ENCODE measurements at regions not wholly inside any gene's neighbourhood (a gene's known extent, or its start where the extent isn't known, plus 50 kb on each side); places are given as distances from the start of the nearest gene placed in this dataset.

GRCh38 chrX:122238801-122239200 is 945.3 kb upstream of the GRIA3 start:
- no peak overlapping the region for H3K4me3 ChIP-seq (ENCODE audit: low read depth, low read length)
- no peak for DNase-seq (ENCODE audit: low read depth)
- TF ChIP-seq CTCF (IDR thresholded peaks at IDR 0.05; ENCODE audit: low read depth, low read length) (no peak), MYC (IDR thresholded peaks at IDR 0.05; ENCODE audit: low read depth, low read length) (no peak), MAX (IDR thresholded peaks at IDR 0.05; ENCODE audit: low read depth, low read length) (no peak), POLR2A (IDR thresholded peaks at IDR 0.05; ENCODE audit: extremely low read depth, insufficient read length) (no peak)

- H3K4me3 ChIP-seq (ENCODE audit: low read depth, low read length) = no peak overlapping the region
- TF ChIP-seq CTCF (IDR thresholded peaks at IDR 0.05; ENCODE audit: low read depth, low read length) (no peak), POLR2A (IDR thresholded peaks at IDR 0.05; ENCODE audit: extremely low read depth, insufficient read length) (no peak), MAX (IDR thresholded peaks at IDR 0.05; ENCODE audit: low read depth, low read length) (no peak), MYC (IDR thresholded peaks at IDR 0.05; ENCODE audit: low read depth, low read length) (no peak)
- no peak for DNase-seq (ENCODE audit: low read depth)
These were observed 942.1 kb upstream of the GRIA3 start for GRCh38 chrX:122241959-122242358.

GRCh38 chrX:122244080-122244479 is 940.0 kb upstream of the GRIA3 start:
- no peak overlapping the region for H3K4me3 ChIP-seq (ENCODE audit: low read depth, low read length)
- DNase-seq (ENCODE audit: low read depth) = no peak
- TF ChIP-seq POLR2A (IDR thresholded peaks at IDR 0.05; ENCODE audit: extremely low read depth, insufficient read length) (no peak), MAX (IDR thresholded peaks at IDR 0.05; ENCODE audit: low read depth, low read length) (no peak), CTCF (IDR thresholded peaks at IDR 0.05; ENCODE audit: low read depth, low read length) (no peak), MYC (IDR thresholded peaks at IDR 0.05; ENCODE audit: low read depth, low read length) (no peak)

GRCh38 chrX:122245175-122245574 is 938.9 kb upstream of the GRIA3 start:
- no peak for DNase-seq (ENCODE audit: low read depth)
- no peak for TF ChIP-seq MAX (IDR thresholded peaks at IDR 0.05; ENCODE audit: low read depth, low read length)
- H3K4me3 ChIP-seq (ENCODE audit: low read depth, low read length) = no peak overlapping the region

- H3K4me3 ChIP-seq (ENCODE audit: low read depth, low read length) = no peak overlapping the region
- TF ChIP-seq CTCF (IDR thresholded peaks at IDR 0.05; ENCODE audit: low read depth, low read length) (no peak), POLR2A (IDR thresholded peaks at IDR 0.05; ENCODE audit: extremely low read depth, insufficient read length) (no peak), MYC (IDR thresholded peaks at IDR 0.05; ENCODE audit: low read depth, low read length) (no peak), MAX (IDR thresholded peaks at IDR 0.05; ENCODE audit: low read depth, low read length) (no peak)
- no peak for DNase-seq (ENCODE audit: low read depth)
These were observed 938.1 kb upstream of the GRIA3 start for GRCh38 chrX:122245943-122246342.

- TF ChIP-seq MYC (IDR thresholded peaks at IDR 0.05; ENCODE audit: low read depth, low read length) (no peak), POLR2A (IDR thresholded peaks at IDR 0.05; ENCODE audit: extremely low read depth, insufficient read length) (no peak), MAX (IDR thresholded peaks at IDR 0.05; ENCODE audit: low read depth, low read length) (no peak), CTCF (IDR thresholded peaks at IDR 0.05; ENCODE audit: low read depth, low read length) (no peak)
- no peak for DNase-seq (ENCODE audit: low read depth)
- H3K4me3 ChIP-seq (ENCODE audit: low read depth, low read length) = no peak overlapping the region
These were observed 937.1 kb upstream of the GRIA3 start for GRCh38 chrX:122246937-122247336.

Measured in NB4 (cell line).